Immature natural killer cell (primary cell): ENCODE measurements at regions not wholly inside any gene's neighbourhood (a gene's known extent, or its start where the extent isn't known, plus 50 kb on each side); places are given as distances from the start of the nearest gene placed in this dataset.

ENCODE experiments used
- DNase-seq, 3 donors: peaks; one replicate each; pipeline ENCODE4 v3.0.0; 2022; ENCODE audit warnings: mixed read lengths in 1 of 3
- H3K27ac Mint-ChIP-seq, 6 donors: one replicate each; pipeline ENCODE4 v1.8.0; 2020; ENCODE audit warnings: mixed read lengths in 6 of 6, mild to moderate bottlenecking in 5 of 6, inconsistent platforms in 4 of 6, moderate library complexity in 3 of 6
- H3K27me3 Mint-ChIP-seq, 3 donors: one replicate each; pipeline ENCODE4 v1.8.0; 2020 to 2021; ENCODE audit warnings: low read depth in 3 of 3, mild to moderate bottlenecking in 3 of 3, mixed read lengths in 3 of 3, moderate library complexity in 3 of 3, inconsistent platforms in 1 of 3
- H3K36me3 Mint-ChIP-seq, 3 donors: one replicate each; pipeline ENCODE4 v1.8.0; 2020; ENCODE audit warnings: mixed read lengths in 3 of 3, inconsistent platforms in 2 of 3, mild to moderate bottlenecking in 2 of 3
- H3K4me1 Mint-ChIP-seq, 2 donors: one replicate each; pipeline ENCODE4 v1.8.0; 2020; ENCODE audit warnings: inconsistent platforms in 2 of 2, mild to moderate bottlenecking in 2 of 2, mixed read lengths in 2 of 2, moderate library complexity in 1 of 2
- H3K4me3 Mint-ChIP-seq, 5 donors: one replicate each; pipeline ENCODE4 v1.8.0; 2020; ENCODE audit warnings: mild to moderate bottlenecking in 5 of 5, mixed read lengths in 5 of 5, inconsistent platforms in 3 of 5, moderate library complexity in 3 of 5
- H3K9me3 Mint-ChIP-seq, 6 donors: one replicate each; pipeline ENCODE4 v1.8.0; 2020; ENCODE audit warnings: mild to moderate bottlenecking in 6 of 6, mixed read lengths in 6 of 6, inconsistent platforms in 4 of 6, moderate library complexity in 3 of 6

GRCh38 chr3:181808053-181808452 is 96.3 kb downstream of the SOX2 start:
- no peak overlapping the region for H3K4me3 Mint-ChIP-seq
- peaks cover 0 to 4% (median 0%) of the 10 kb centered on the region in 3 donors for H3K27me3 Mint-ChIP-seq
- no peaks in the 10 kb centered on the region for H3K36me3 Mint-ChIP-seq
- peaks cover 2 to 6% (median 5%) of the 10 kb centered on the region in 6 donors for H3K9me3 Mint-ChIP-seq
- no peaks in the 10 kb centered on the region for H3K4me1 Mint-ChIP-seq
- H3K27ac Mint-ChIP-seq: no peak overlapping the region
- no peak for DNase-seq

GRCh38 chr3:181823716-181824115 is 112.0 kb downstream of the SOX2 start:
- Mint-ChIP-seq H3K4me3 (no peak overlapping the region), H3K9me3 (peaks cover 5 to 28% (median 17%) of the 10 kb centered on the region in 6 donors), H3K27me3 (peaks cover 0 to 5% (median 3%) of the 10 kb centered on the region in 3 donors), H3K36me3 (peaks cover 0 to 3% (median 0%) of the 10 kb centered on the region in 3 donors), H3K4me1 (no peaks in the 10 kb centered on the region), H3K27ac (no peak overlapping the region)
- DNase-seq: no peak

- H3K27ac Mint-ChIP-seq: no peak overlapping the region
- H3K9me3 Mint-ChIP-seq: peaks cover 5 to 31% (median 16%) of the 10 kb centered on the region in 6 donors
- H3K27me3 Mint-ChIP-seq: peaks cover 0 to 4% (median 3%) of the 10 kb centered on the region in 3 donors
- DNase-seq: no peak
- peaks cover 0 to 3% (median 0%) of the 10 kb centered on the region in 3 donors for H3K36me3 Mint-ChIP-seq
- no peak overlapping the region for H3K4me3 Mint-ChIP-seq
- no peaks in the 10 kb centered on the region for H3K4me1 Mint-ChIP-seq
Measured at GRCh38 chr3:181824961-181825360, 113.2 kb downstream of the SOX2 start.

GRCh38 chr3:181839039-181839915 is 127.6 kb downstream of the SOX2 start:
- DNase-seq: no peak
- Mint-ChIP-seq H3K27me3 (no peaks in the 10 kb centered on the region), H3K4me1 (no peaks in the 10 kb centered on the region), H3K36me3 (no peaks in the 10 kb centered on the region), H3K27ac (no peak overlapping the region), H3K4me3 (no peak overlapping the region), H3K9me3 (peaks cover 0 to 22% (median 4%) of the 10 kb centered on the region in 6 donors)

- DNase-seq: no peak
- Mint-ChIP-seq H3K4me3 (no peak overlapping the region), H3K9me3 (peaks cover 0 to 22% (median 5%) of the 10 kb centered on the region in 6 donors), H3K27me3 (no peaks in the 10 kb centered on the region), H3K36me3 (no peaks in the 10 kb centered on the region), H3K27ac (no peak overlapping the region), H3K4me1 (no peaks in the 10 kb centered on the region)
Measured at GRCh38 chr3:181839916-181840297, 128.2 kb downstream of the SOX2 start.

GRCh38 chr3:181844211-181844610 is 132.5 kb downstream of the SOX2 start:
- Mint-ChIP-seq H3K4me3 (no peak overlapping the region), H3K36me3 (no peaks in the 10 kb centered on the region), H3K27ac (no peak overlapping the region)

GRCh38 chr3:181847276-181847675 is 135.6 kb downstream of the SOX2 start:
- H3K27ac Mint-ChIP-seq: no peak overlapping the region
- DNase-seq: no peak
- H3K36me3 Mint-ChIP-seq: no peaks in the 10 kb centered on the region
- no peaks in the 10 kb centered on the region for H3K4me1 Mint-ChIP-seq
- peaks cover 0 to 2% (median 0%) of the 10 kb centered on the region in 3 donors for H3K27me3 Mint-ChIP-seq
- peaks cover 0 to 18% (median 7%) of the 10 kb centered on the region in 6 donors for H3K9me3 Mint-ChIP-seq
- no peak overlapping the region for H3K4me3 Mint-ChIP-seq

More at GRCh38 chr3:181844211-181844610, 132.5 kb downstream of the SOX2 start:
- Mint-ChIP-seq H3K4me1 (no peaks in the 10 kb centered on the region), H3K27me3 (peaks cover 0 to 2% (median 0%) of the 10 kb centered on the region in 3 donors), H3K9me3 (peaks cover 0 to 12% (median 3%) of the 10 kb centered on the region in 6 donors)
- DNase-seq: no peak

GRCh38 chr3:181851063-181851462 is 139.3 kb downstream of the SOX2 start:
- H3K4me1 Mint-ChIP-seq: no peaks in the 10 kb centered on the region
- peaks cover 0 to 2% (median 0%) of the 10 kb centered on the region in 3 donors for H3K27me3 Mint-ChIP-seq
- H3K27ac Mint-ChIP-seq: no peak overlapping the region
- H3K4me3 Mint-ChIP-seq: no peak overlapping the region
- no peaks in the 10 kb centered on the region for H3K36me3 Mint-ChIP-seq
- H3K9me3 Mint-ChIP-seq: peaks cover 1 to 12% (median 5%) of the 10 kb centered on the region in 6 donors
- DNase-seq: no peak

- Mint-ChIP-seq H3K4me1 (no peaks in the 10 kb centered on the region), H3K27ac (no peak overlapping the region), H3K9me3 (peaks cover 0 to 5% (median 2%) of the 10 kb centered on the region in 6 donors), H3K4me3 (no peak overlapping the region), H3K27me3 (no peaks in the 10 kb centered on the region), H3K36me3 (no peaks in the 10 kb centered on the region)
- no peak for DNase-seq
Measured at GRCh38 chr3:181855825-181856224, 144.1 kb downstream of the SOX2 start.

- no peak overlapping the region for H3K4me3 Mint-ChIP-seq
- no peaks in the 10 kb centered on the region for H3K27me3 Mint-ChIP-seq
- H3K36me3 Mint-ChIP-seq: no peaks in the 10 kb centered on the region
- H3K4me1 Mint-ChIP-seq: no peaks in the 10 kb centered on the region
- H3K27ac Mint-ChIP-seq: no peak overlapping the region
- DNase-seq: no peak
- H3K9me3 Mint-ChIP-seq: peaks cover 0 to 2% (median 0%) of the 10 kb centered on the region in 6 donors
Measured at GRCh38 chr3:181859518-181859917, 147.8 kb downstream of the SOX2 start.

- no peaks in the 10 kb centered on the region for H3K27me3 Mint-ChIP-seq
- no peaks in the 10 kb centered on the region for H3K4me1 Mint-ChIP-seq
- DNase-seq: no peak
- no peak overlapping the region for H3K4me3 Mint-ChIP-seq
- peaks cover 0 to 2% (median 0%) of the 10 kb centered on the region in 6 donors for H3K9me3 Mint-ChIP-seq
- H3K27ac Mint-ChIP-seq: no peak overlapping the region
- H3K36me3 Mint-ChIP-seq: no peaks in the 10 kb centered on the region
Measured at GRCh38 chr3:181860235-181860634, 148.5 kb downstream of the SOX2 start.

GRCh38 chr3:181862502-181862901 is 150.8 kb downstream of the SOX2 start:
- Mint-ChIP-seq H3K36me3 (no peaks in the 10 kb centered on the region), H3K9me3 (peaks cover 0 to 1% (median 0%) of the 10 kb centered on the region in 6 donors), H3K4me1 (no peaks in the 10 kb centered on the region), H3K27ac (no peak overlapping the region), H3K4me3 (no peak overlapping the region), H3K27me3 (no peaks in the 10 kb centered on the region)
- no peak for DNase-seq

- H3K27me3 Mint-ChIP-seq: peaks cover 0 to 2% (median 0%) of the 10 kb centered on the region in 3 donors
- H3K4me3 Mint-ChIP-seq: no peak overlapping the region
- DNase-seq: no peak
- no peak overlapping the region for H3K27ac Mint-ChIP-seq
- no peaks in the 10 kb centered on the region for H3K36me3 Mint-ChIP-seq
- H3K9me3 Mint-ChIP-seq: peaks cover 0 to 5% (median 3%) of the 10 kb centered on the region in 6 donors
- no peaks in the 10 kb centered on the region for H3K4me1 Mint-ChIP-seq
Measured at GRCh38 chr3:181868576-181869082, 156.9 kb downstream of the SOX2 start.

GRCh38 chr3:181872887-181873286 is 161.2 kb downstream of the SOX2 start:
- no peaks in the 10 kb centered on the region for H3K36me3 Mint-ChIP-seq
- H3K9me3 Mint-ChIP-seq: peaks cover 0 to 5% (median 3%) of the 10 kb centered on the region in 6 donors
- H3K27ac Mint-ChIP-seq: no peak overlapping the region
- no peak for DNase-seq
- H3K4me3 Mint-ChIP-seq: no peak overlapping the region
- peaks cover 0 to 4% (median 0%) of the 10 kb centered on the region in 3 donors for H3K27me3 Mint-ChIP-seq
- no peaks in the 10 kb centered on the region for H3K4me1 Mint-ChIP-seq
